Heart right ventricle (tissue), 16 donors: ENCODE measurements at regions not wholly inside any gene's neighbourhood (a gene's known extent, or its start where the extent isn't known, plus 50 kb on each side); places are given as distances from the start of the nearest gene placed in this dataset.

Experiments used
- ATAC-seq, 8 donors: fragments of 200-7000 bp; cut with Tn5 transposase; one replicate each; pipeline ENCODE4 v1.9.1; 2020; ENCODE audit warnings: mild to moderate bottlenecking in 8 of 8, moderate library complexity in 8 of 8, moderate number of reproducible peaks in 1 of 8
- DNase-seq, 2 donors: peaks; one replicate each; pipeline ENCODE4 v3.0.0-alpha.2; 2020
- H3K27ac ChIP-seq, 10 donors: fragments of 200-600 bp; sonication (generic) in 2 of 10; one replicate each; pipeline versions ENCODE4 v1.5.0 to v1.8.0; 2020 to 2022; ENCODE audit warnings: mild to moderate bottlenecking in 3 of 10
- H3K27me3 ChIP-seq, 7 donors: fragments of 200-600 bp; one replicate each; pipeline ENCODE4 v1.8.0; 2021 to 2022; ENCODE audit warnings: mild to moderate bottlenecking in 2 of 7
- H3K36me3 ChIP-seq, 9 donors: fragments of 200-600 bp; sonication (generic) in 1 of 9; one replicate each; pipeline versions ENCODE4 v1.5.0 to v1.8.0; 2020 to 2022; ENCODE audit warnings: mild to moderate bottlenecking in 2 of 9
- H3K4me1 ChIP-seq, 9 donors: fragments of 200-600 bp; sonication (generic) in 1 of 9; one replicate each; pipeline versions ENCODE4 v1.5.0 to v1.8.0; 2020 to 2022; ENCODE audit warnings: mild to moderate bottlenecking in 4 of 9
- H3K4me3 ChIP-seq, 10 donors: fragments of 200-600 bp; sonication (generic) in 2 of 10; one replicate each; pipeline versions ENCODE4 v1.5.0 to v1.8.0; 2020 to 2022; ENCODE audit warnings: mild to moderate bottlenecking in 7 of 10, moderate library complexity in 2 of 10
- H3K9me3 ChIP-seq, 11 donors: fragments of 200-600 bp in 10 of 11; sonication (generic) in 2 of 11; one replicate each; pipeline versions ENCODE4 v1.5.0 to v1.8.0; 2013 to 2022; ENCODE audit warnings: mild to moderate bottlenecking in 2 of 11, control low read depth in 1 of 11, moderate library complexity in 1 of 11
- WGBS, 2 donors: extraction: QIAGEN DNeasy Blood & Tissue Kit; methylation state at CpG; one replicate each; pipeline ENCODE4 v1.1.7; 2013; ENCODE audit warnings: inconsistent platforms in 1 of 2; 5-methylcytosine and 5-hydroxymethylcytosine counted together
- intact Hi-C, 10 donors: fragments of 100-400 bp; cut with DNase I; formaldehyde crosslinking; loops; one replicate each; pipeline versions ENCODE4 v1.11.1 to v1.14.2; 2022
- TF ChIP-seq, protein P1 (sequence below), 9 donors: fragments of 200-600 bp; sonication (generic) in 2 of 9; IDR thresholded peaks; one replicate each; pipeline versions ENCODE4 v1.5.0 to v1.8.0; 2021 to 2022; ENCODE audit warnings: antibody characterized with exemption in 9 of 9, mild to moderate bottlenecking in 5 of 9, moderate library complexity in 1 of 9
- donor health status: Arrhythmogenic right ventricular cardiomyopathy.
- donor health status: ischemic (EF 13 %, LVEDD 7.1; RV severe dilation, severe dysfunction).
- donor health status: healthy with polysubstance abuse.
- donor health status: DM: no; HTN: yes; CAD: no.
- donor health status: DM: no; HTN: no; CAD: no.
- donor health status: ischemic (EF 25% LVEDD 6.9; RV normal size, moderate dysfunction).
- donor health status: ischemic (EF 25% LVEDD 5.7; RV mildly dilated, moderate dysfunction).
- donor health status: healthy.
- donor health status: DM: yes; HTN: yes; CAD: no.
- donor health status: Ischemic cardiomyopathy.
- donor health status: ischemic (EF 35%, LVEDD 5.7; RV mildly dilated, moderate dysfunction).
- donor health status: nonischemic (EF 11% LVEDD 7.7; RV severe dilation, severe dysfunction).
- donor health status: DM: yes; HTN: yes; CAD: no.
- donor health status: PGD.
- donor health status: ischemic (EF 29% LVEDD 5.4; RV normal size, mild dysfunction).
- donor health status: nonischemic (EF 23%, LVEDD 6.1; RV moderate dilation, normal function).

DNA sequence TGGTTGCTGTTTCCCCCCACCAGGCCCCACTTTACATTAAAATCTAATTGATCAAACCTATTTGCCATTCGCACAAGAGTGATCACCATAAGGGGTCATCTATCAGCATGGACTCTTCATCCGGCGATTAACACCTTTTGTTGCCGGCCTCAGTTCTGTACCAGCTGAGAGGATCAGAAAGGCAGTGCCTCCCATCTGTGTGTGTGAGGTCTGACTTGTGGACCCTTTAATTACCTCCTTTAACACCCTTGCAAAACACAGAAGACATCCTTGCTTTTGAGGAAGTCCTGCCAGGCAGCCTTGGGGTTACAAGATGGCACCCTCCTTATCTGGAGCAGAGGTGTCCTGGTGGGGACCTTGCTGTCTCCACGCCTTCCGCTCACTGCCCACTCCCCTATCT lies 77.2 kb upstream of the IRX3 start:
- H3K4me3 ChIP-seq: no peak overlapping the region
- ATAC-seq (no peak), DNase-seq (no peak)
- no peak overlapping the region for H3K27ac ChIP-seq
- WGBS, 2 donors: 88 to 95% methylated on average over 6 of the region's 6 CpGs
- H3K36me3 ChIP-seq: no peaks in the 10 kb centered on the region
- peaks cover 0 to 4% (median 0%) of the 10 kb centered on the region in 9 donors for H3K4me1 ChIP-seq
- no peaks in the 10 kb centered on the region for H3K9me3 ChIP-seq
- intact Hi-C loops: loop anchor here in 1 of 10 donors (10.0 kb wide), 1 partner anchor 61 kb away; no protein-coding TSS in a partner anchor
- TF ChIP-seq, protein P1, sequence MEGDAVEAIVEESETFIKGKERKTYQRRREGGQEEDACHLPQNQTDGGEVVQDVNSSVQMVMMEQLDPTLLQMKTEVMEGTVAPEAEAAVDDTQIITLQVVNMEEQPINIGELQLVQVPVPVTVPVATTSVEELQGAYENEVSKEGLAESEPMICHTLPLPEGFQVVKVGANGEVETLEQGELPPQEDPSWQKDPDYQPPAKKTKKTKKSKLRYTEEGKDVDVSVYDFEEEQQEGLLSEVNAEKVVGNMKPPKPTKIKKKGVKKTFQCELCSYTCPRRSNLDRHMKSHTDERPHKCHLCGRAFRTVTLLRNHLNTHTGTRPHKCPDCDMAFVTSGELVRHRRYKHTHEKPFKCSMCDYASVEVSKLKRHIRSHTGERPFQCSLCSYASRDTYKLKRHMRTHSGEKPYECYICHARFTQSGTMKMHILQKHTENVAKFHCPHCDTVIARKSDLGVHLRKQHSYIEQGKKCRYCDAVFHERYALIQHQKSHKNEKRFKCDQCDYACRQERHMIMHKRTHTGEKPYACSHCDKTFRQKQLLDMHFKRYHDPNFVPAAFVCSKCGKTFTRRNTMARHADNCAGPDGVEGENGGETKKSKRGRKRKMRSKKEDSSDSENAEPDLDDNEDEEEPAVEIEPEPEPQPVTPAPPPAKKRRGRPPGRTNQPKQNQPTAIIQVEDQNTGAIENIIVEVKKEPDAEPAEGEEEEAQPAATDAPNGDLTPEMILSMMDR (IDR thresholded peaks at IDR 0.05): no peak
- peaks cover 0 to 24% (median 0%) of the 10 kb centered on the region in 7 donors for H3K27me3 ChIP-seq

DNA sequence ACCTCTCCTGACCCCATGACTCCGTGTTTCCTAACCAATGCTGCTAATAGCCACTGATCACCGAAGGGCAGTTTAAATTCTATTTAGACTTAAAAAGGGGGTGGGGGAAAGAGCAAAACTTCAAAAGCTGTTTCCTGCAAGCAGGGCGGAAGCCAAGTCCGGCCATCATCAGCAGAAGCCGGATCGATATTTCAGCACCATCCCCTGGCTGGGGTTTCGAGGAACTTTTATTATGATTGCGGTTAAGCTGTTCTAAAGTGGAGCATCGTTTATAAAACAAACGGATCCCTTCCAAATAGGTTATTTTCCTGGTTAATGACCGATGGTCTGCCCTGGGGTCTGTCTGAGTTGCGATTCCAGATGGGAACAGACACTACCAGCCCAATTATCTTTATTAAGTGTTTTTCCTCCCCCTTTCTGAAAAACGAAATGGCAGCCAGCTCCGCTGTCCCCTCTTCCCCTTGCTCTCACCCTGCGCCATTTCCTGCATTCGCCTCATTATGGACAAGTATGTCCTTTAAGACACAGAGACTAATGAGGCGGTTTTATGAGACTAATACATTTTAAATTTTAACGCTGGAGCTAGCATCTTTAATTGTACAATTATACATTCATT lies 76.1 kb upstream of the IRX3 start:
- no peak overlapping the region for H3K4me3 ChIP-seq
- DNase-seq: no peak
- 59 to 66% methylated on average over 18 of the region's 18 CpGs for WGBS, 2 donors
- intact Hi-C loops: loop anchor here in 1 of 10 donors (10.0 kb wide), 1 partner anchor 62 kb away; no protein-coding TSS in a partner anchor
- H3K27me3 ChIP-seq: peaks cover 0 to 24% (median 0%) of the 10 kb centered on the region in 7 donors
- TF ChIP-seq, protein P1 (IDR thresholded peaks at IDR 0.05): no peak
- H3K36me3 ChIP-seq: no peaks in the 10 kb centered on the region
- H3K27ac ChIP-seq: no peak overlapping the region
- no peaks in the 10 kb centered on the region for H3K9me3 ChIP-seq
- peaks cover 0 to 4% (median 0%) of the 10 kb centered on the region in 9 donors for H3K4me1 ChIP-seq
- no peak for ATAC-seq

DNA sequence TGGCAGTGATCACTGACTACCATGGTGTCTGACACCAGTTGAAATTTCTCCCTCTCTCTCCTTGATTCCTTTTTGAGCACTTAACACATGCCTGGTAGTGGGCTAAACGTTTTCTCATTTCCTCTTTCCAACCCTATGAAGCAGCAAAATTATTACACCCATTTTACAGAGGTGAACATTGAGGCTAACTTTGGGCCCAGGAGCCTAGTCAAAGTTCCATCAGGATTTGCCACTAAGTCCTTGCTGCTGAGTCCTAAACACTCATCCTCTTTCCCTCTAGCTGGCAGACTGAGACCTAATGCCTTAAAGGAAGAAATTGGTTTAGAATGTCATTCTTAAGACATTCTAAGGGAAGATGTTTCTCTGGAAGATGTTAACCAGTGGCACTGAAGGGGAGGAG lies 74.7 kb upstream of the IRX3 start:
- 49 to 62% methylated on average over 1 of the region's 1 CpG for WGBS, 2 donors
- H3K4me3 ChIP-seq: no peak overlapping the region
- no peak overlapping the region for H3K27ac ChIP-seq
- DNase-seq (no peak), ATAC-seq (no peak)
- intact Hi-C loops: loop anchor here in 1 of 10 donors (10.0 kb wide), 1 partner anchor 64 kb away; no protein-coding TSS in a partner anchor
- no peaks in the 10 kb centered on the region for H3K36me3 ChIP-seq
- H3K27me3 ChIP-seq: peaks cover 0 to 24% (median 0%) of the 10 kb centered on the region in 7 donors
- no peaks in the 10 kb centered on the region for H3K9me3 ChIP-seq
- TF ChIP-seq, protein P1 (IDR thresholded peaks at IDR 0.05): no peak
- peaks cover 0 to 4% (median 0%) of the 10 kb centered on the region in 9 donors for H3K4me1 ChIP-seq

DNA sequence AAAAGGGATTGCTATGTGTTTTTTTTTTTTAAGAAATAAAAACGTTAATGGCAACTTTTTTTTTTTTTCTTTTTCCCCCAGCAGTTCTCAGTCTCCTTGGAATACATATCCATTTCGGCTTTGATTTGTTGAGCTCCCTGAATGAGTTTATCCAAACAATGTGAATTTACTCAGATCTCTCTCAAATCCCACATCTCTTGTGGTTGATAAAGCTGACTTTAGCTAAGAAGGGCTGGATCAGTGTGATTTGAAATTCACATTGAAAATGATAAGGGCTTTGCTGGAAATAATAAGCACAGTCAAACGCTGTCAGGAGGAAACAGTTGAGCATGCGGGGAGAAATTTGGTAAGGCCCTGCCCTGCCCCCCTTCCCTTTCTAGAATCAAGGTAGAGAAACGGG lies 74.1 kb upstream of the IRX3 start:
- intact Hi-C loops: loop anchor here in 1 of 10 donors (10.0 kb wide), 1 partner anchor 64 kb away; no protein-coding TSS in a partner anchor
- TF ChIP-seq, protein P1 (IDR thresholded peaks at IDR 0.05): no peak
- H3K27ac ChIP-seq: no peak overlapping the region
- peak overlapping the region in 6 of 10 donors; percentile 15 to 46 (median 38) for H3K4me3 ChIP-seq
- 38 to 41% methylated on average over 5 of the region's 5 CpGs for WGBS, 2 donors
- H3K27me3 ChIP-seq: peaks cover 0 to 24% (median 0%) of the 10 kb centered on the region in 7 donors
- peaks cover 0 to 3% (median 0%) of the 10 kb centered on the region in 11 donors for H3K9me3 ChIP-seq
- no peaks in the 10 kb centered on the region for H3K36me3 ChIP-seq
- DNase-seq: no peak
- no peak for ATAC-seq
- peaks cover 0 to 4% (median 0%) of the 10 kb centered on the region in 9 donors for H3K4me1 ChIP-seq
